ENCODE measurements at regions not wholly inside any gene's neighbourhood (a gene's known extent, or its start where the extent isn't known, plus 50 kb on each side); places are given as distances from the start of the nearest gene placed in this dataset.

- no peak for TF ChIP-seq CTCF (IDR thresholded peaks at IDR 0.05; ENCODE audit: borderline replicate concordance, control extremely low read depth, extremely low read depth, insufficient read depth, missing control alignments)
- in situ Hi-C loops (cut with MboI; ENCODE audit: low sequenced_read_pairs, unreplicated experiment): no loop called here
- DNase-seq (ENCODE audit: low spot score): no peak
Observed at GRCh38 chr11:70508231-70508480, 109.8 kb downstream of the CTTN start.

- TF ChIP-seq CTCF (IDR thresholded peaks at IDR 0.05; ENCODE audit: borderline replicate concordance, control extremely low read depth, extremely low read depth, insufficient read depth, missing control alignments): no peak
- DNase-seq (ENCODE audit: low spot score): no peak
- in situ Hi-C loops (cut with MboI; ENCODE audit: low sequenced_read_pairs, unreplicated experiment): no loop called here
Observed at GRCh38 chr11:70509476-70509875, 111.1 kb downstream of the CTTN start.

GRCh38 chr11:70510106-70510505, 111.8 kb downstream of the CTTN start:
- in situ Hi-C loops (cut with MboI; ENCODE audit: low sequenced_read_pairs, unreplicated experiment): no loop called here
- DNase-seq (ENCODE audit: low spot score): no peak
- no peak for TF ChIP-seq CTCF (IDR thresholded peaks at IDR 0.05; ENCODE audit: borderline replicate concordance, control extremely low read depth, extremely low read depth, insufficient read depth, missing control alignments)

GRCh38 chr11:70510571-70510970, 112.2 kb downstream of the CTTN start:
- no peak for DNase-seq (ENCODE audit: low spot score)
- TF ChIP-seq CTCF (IDR thresholded peaks at IDR 0.05; ENCODE audit: borderline replicate concordance, control extremely low read depth, extremely low read depth, insufficient read depth, missing control alignments): no peak
- in situ Hi-C loops (cut with MboI; ENCODE audit: low sequenced_read_pairs, unreplicated experiment): no loop called here

GRCh38 chr11:70511345-70511744, 113.0 kb downstream of the CTTN start:
- in situ Hi-C loops (cut with MboI; ENCODE audit: low sequenced_read_pairs, unreplicated experiment): no loop called here
- no peak for TF ChIP-seq CTCF (IDR thresholded peaks at IDR 0.05; ENCODE audit: borderline replicate concordance, control extremely low read depth, extremely low read depth, insufficient read depth, missing control alignments)
- no peak for DNase-seq (ENCODE audit: low spot score)

- no peak for DNase-seq (ENCODE audit: low spot score)
- TF ChIP-seq CTCF (IDR thresholded peaks at IDR 0.05; ENCODE audit: borderline replicate concordance, control extremely low read depth, extremely low read depth, insufficient read depth, missing control alignments): no peak
- in situ Hi-C loops (cut with MboI; ENCODE audit: low sequenced_read_pairs, unreplicated experiment): no loop called here
Observed at GRCh38 chr11:70512716-70513115, 114.4 kb downstream of the CTTN start.

GRCh38 chr11:70517203-70517602, 118.9 kb downstream of the CTTN start:
- no peak for DNase-seq (ENCODE audit: low spot score)
- in situ Hi-C loops (cut with MboI; ENCODE audit: low sequenced_read_pairs, unreplicated experiment): no loop called here
- TF ChIP-seq CTCF (IDR thresholded peaks at IDR 0.05; ENCODE audit: borderline replicate concordance, control extremely low read depth, extremely low read depth, insufficient read depth, missing control alignments): no peak
